Skeletal muscle satellite cell (primary cell): ENCODE measurements at regions not wholly inside any gene's neighbourhood (a gene's known extent, or its start where the extent isn't known, plus 50 kb on each side); places are given as distances from the start of the nearest gene placed in this dataset.

Experiments
- H3K27me3 ChIP-seq: 2 replicates; pipeline ENCODE4 v1.7.0; 2013; ENCODE audit warnings: low read length; ENCODE audit not compliant: control insufficient read depth, insufficient read depth
- H3K36me3 ChIP-seq: 2 replicates; pipeline ENCODE4 v1.7.0; 2013; ENCODE audit warnings: mild to moderate bottlenecking, control low read depth, low read length; ENCODE audit not compliant: insufficient read depth
- H3K4me1 ChIP-seq: 2 replicates; pipeline ENCODE4 v1.7.0; 2013; ENCODE audit warnings: low read length; ENCODE audit not compliant: control insufficient read depth, insufficient read depth
- H3K4me2 ChIP-seq: 2 replicates; pipeline ENCODE4 v1.7.0; 2013; ENCODE audit warnings: mild to moderate bottlenecking, low read length
- H3K4me3 ChIP-seq: 2 replicates; pipeline ENCODE4 v1.7.0; 2013; ENCODE audit warnings: low read length
- H3K9ac ChIP-seq: 2 replicates; pipeline ENCODE4 v1.7.0; 2013; ENCODE audit warnings: mild to moderate bottlenecking, low read depth, low read length, moderate library complexity
- H3K9me3 ChIP-seq: replicated peaks from 2 replicates; pipeline ENCODE4 v1.7.0; 2013; ENCODE audit warnings: mild to moderate bottlenecking, control low read depth, low read length

- Histone ChIP-seq H3K9ac (no peak overlapping the region), H3K4me3 (no peak overlapping the region), H3K4me2 (no peak overlapping the region), H3K9me3 (peaks cover 4% of the 10 kb centered on the region), H3K4me1 (no peaks in the 10 kb centered on the region), H3K27me3 (no peaks in the 10 kb centered on the region), H3K36me3 (no peaks in the 10 kb centered on the region)
These were observed 99.2 kb downstream of the SOX11 start for GRCh38 chr2:5791371-5791770.

- peaks cover 3% of the 10 kb centered on the region for H3K9me3 ChIP-seq
- H3K4me3 ChIP-seq, result no peak overlapping the region
- H3K9ac ChIP-seq, result no peak overlapping the region
- no peaks in the 10 kb centered on the region for H3K27me3 ChIP-seq
- H3K4me1 ChIP-seq, result no peaks in the 10 kb centered on the region
- no peaks in the 10 kb centered on the region for H3K36me3 ChIP-seq
- H3K4me2 ChIP-seq, result no peak overlapping the region
These were observed 101.8 kb downstream of the SOX11 start for GRCh38 chr2:5794012-5794411.

- H3K9ac ChIP-seq, result no peak overlapping the region
- H3K27me3 ChIP-seq, result no peaks in the 10 kb centered on the region
- H3K36me3 ChIP-seq, result no peaks in the 10 kb centered on the region
- H3K4me3 ChIP-seq, result no peak overlapping the region
- H3K9me3 ChIP-seq, result no peaks in the 10 kb centered on the region
- no peaks in the 10 kb centered on the region for H3K4me1 ChIP-seq
- H3K4me2 ChIP-seq, result no peak overlapping the region
These were observed 105.9 kb downstream of the SOX11 start for GRCh38 chr2:5798084-5798483.

GRCh38 chr2:5799348-5799747 lies 107.2 kb downstream of the SOX11 start:
- Histone ChIP-seq H3K4me3 (no peak overlapping the region), H3K4me2 (no peak overlapping the region), H3K9me3 (no peaks in the 10 kb centered on the region), H3K9ac (no peak overlapping the region), H3K4me1 (peaks cover 3% of the 10 kb centered on the region), H3K36me3 (no peaks in the 10 kb centered on the region), H3K27me3 (no peaks in the 10 kb centered on the region)

- no peak overlapping the region for H3K4me3 ChIP-seq
- H3K9ac ChIP-seq, result no peak overlapping the region
- no peaks in the 10 kb centered on the region for H3K36me3 ChIP-seq
- H3K4me1 ChIP-seq, result peaks cover 3% of the 10 kb centered on the region
- H3K4me2 ChIP-seq, result peak overlapping the region; percentile 13
- H3K9me3 ChIP-seq, result no peaks in the 10 kb centered on the region
- no peaks in the 10 kb centered on the region for H3K27me3 ChIP-seq
These were observed 111.4 kb downstream of the SOX11 start for GRCh38 chr2:5803547-5803946.

GRCh38 chr2:5818961-5819600 lies 126.9 kb downstream of the SOX11 start:
- Histone ChIP-seq H3K4me2 (no peak overlapping the region), H3K9ac (no peak overlapping the region), H3K9me3 (no peaks in the 10 kb centered on the region), H3K36me3 (no peaks in the 10 kb centered on the region), H3K4me1 (no peaks in the 10 kb centered on the region), H3K27me3 (no peaks in the 10 kb centered on the region), H3K4me3 (no peak overlapping the region)

GRCh38 chr2:5824126-5824525 lies 131.9 kb downstream of the SOX11 start:
- Histone ChIP-seq H3K9ac (no peak overlapping the region), H3K4me3 (no peak overlapping the region), H3K36me3 (no peaks in the 10 kb centered on the region), H3K9me3 (no peaks in the 10 kb centered on the region), H3K27me3 (no peaks in the 10 kb centered on the region), H3K4me1 (no peaks in the 10 kb centered on the region), H3K4me2 (no peak overlapping the region)

- Histone ChIP-seq H3K4me1 (no peaks in the 10 kb centered on the region), H3K4me3 (no peak overlapping the region), H3K4me2 (no peak overlapping the region), H3K36me3 (no peaks in the 10 kb centered on the region), H3K27me3 (no peaks in the 10 kb centered on the region), H3K9me3 (no peaks in the 10 kb centered on the region), H3K9ac (no peak overlapping the region)
These were observed 133.5 kb downstream of the SOX11 start for GRCh38 chr2:5825686-5826085.

- no peak overlapping the region for H3K9ac ChIP-seq
- no peaks in the 10 kb centered on the region for H3K27me3 ChIP-seq
- H3K9me3 ChIP-seq, result no peaks in the 10 kb centered on the region
- no peak overlapping the region for H3K4me3 ChIP-seq
- no peaks in the 10 kb centered on the region for H3K4me1 ChIP-seq
- no peaks in the 10 kb centered on the region for H3K36me3 ChIP-seq
- H3K4me2 ChIP-seq, result no peak overlapping the region
These were observed 134.9 kb downstream of the SOX11 start for GRCh38 chr2:5826979-5827655.

- no peak overlapping the region for H3K9ac ChIP-seq
- no peaks in the 10 kb centered on the region for H3K27me3 ChIP-seq
- H3K9me3 ChIP-seq, result no peaks in the 10 kb centered on the region
- no peak overlapping the region for H3K4me2 ChIP-seq
- H3K4me1 ChIP-seq, result no peaks in the 10 kb centered on the region
- H3K4me3 ChIP-seq, result no peak overlapping the region
- no peaks in the 10 kb centered on the region for H3K36me3 ChIP-seq
These were observed 142.3 kb downstream of the SOX11 start for GRCh38 chr2:5834501-5834900.

- Histone ChIP-seq H3K4me2 (no peak overlapping the region), H3K27me3 (no peaks in the 10 kb centered on the region), H3K36me3 (no peaks in the 10 kb centered on the region), H3K4me1 (no peaks in the 10 kb centered on the region), H3K4me3 (no peak overlapping the region), H3K9ac (no peak overlapping the region), H3K9me3 (no peaks in the 10 kb centered on the region)
These were observed 147.4 kb downstream of the SOX11 start for GRCh38 chr2:5839550-5839949.

GRCh38 chr2:5841126-5841525 lies 148.9 kb downstream of the SOX11 start:
- H3K4me3 ChIP-seq, result no peak overlapping the region
- no peaks in the 10 kb centered on the region for H3K36me3 ChIP-seq
- no peaks in the 10 kb centered on the region for H3K4me1 ChIP-seq
- no peaks in the 10 kb centered on the region for H3K27me3 ChIP-seq
- no peak overlapping the region for H3K4me2 ChIP-seq
- H3K9ac ChIP-seq, result no peak overlapping the region
- H3K9me3 ChIP-seq, result no peaks in the 10 kb centered on the region
